A673 (cell line): ENCODE measurements at regions not wholly inside any gene's neighbourhood (a gene's known extent, or its start where the extent isn't known, plus 50 kb on each side); places are given as distances from the start of the nearest gene placed in this dataset.

ENCODE experiments used
- CTCF ChIP-seq: fragments of 300-800, 200-600 bp; sonication (generic); conservative IDR thresholded peaks from 2 replicates; pipeline ENCODE4 v1.5.1; 2017; ENCODE audit warnings: low read depth, mild to moderate bottlenecking, antibody characterized with exemption, low read length, moderate library complexity, mixed read lengths
- EZH2 ChIP-seq: fragments of 200-600 bp; sonication (generic); IDR thresholded peaks from 2 replicates; pipeline ENCODE4 v1.6.1; 2017; ENCODE audit warnings: borderline replicate concordance, low read depth, mild to moderate bottlenecking, mixed read lengths, antibody characterized with exemption, low read length; ENCODE audit not compliant: poor library complexity, severe bottlenecking

- TF ChIP-seq CTCF (no peak), EZH2 (no peak)
These were observed 117.9 kb upstream of the SPATA12 start for GRCh38 chr3:56942523-56942922.
